ENCODE measurements at regions not wholly inside any gene's neighbourhood (a gene's known extent, or its start where the extent isn't known, plus 50 kb on each side); places are given as distances from the start of the nearest gene placed in this dataset.

DNA sequence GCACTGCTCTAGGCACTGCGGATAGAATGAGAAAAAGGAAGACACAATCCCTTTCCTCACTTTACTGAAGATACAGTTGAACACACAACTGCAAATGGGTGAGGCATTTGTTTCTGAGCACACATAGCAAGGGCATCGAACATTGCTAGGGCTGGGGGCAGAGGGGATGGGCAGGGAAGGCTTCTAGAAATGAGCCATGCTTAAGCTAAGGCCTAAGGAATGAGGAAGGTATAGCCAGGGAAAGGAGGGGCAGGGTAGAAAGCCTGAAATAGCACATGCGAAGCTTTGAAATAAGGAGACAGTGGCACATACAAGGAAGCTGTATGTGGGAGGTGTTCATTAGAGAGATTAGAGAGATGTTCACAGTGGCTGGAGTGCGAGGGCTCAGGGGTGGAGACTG, 92.7 kb downstream of the KIF4B start:
- TF ChIP-seq, protein P1, sequence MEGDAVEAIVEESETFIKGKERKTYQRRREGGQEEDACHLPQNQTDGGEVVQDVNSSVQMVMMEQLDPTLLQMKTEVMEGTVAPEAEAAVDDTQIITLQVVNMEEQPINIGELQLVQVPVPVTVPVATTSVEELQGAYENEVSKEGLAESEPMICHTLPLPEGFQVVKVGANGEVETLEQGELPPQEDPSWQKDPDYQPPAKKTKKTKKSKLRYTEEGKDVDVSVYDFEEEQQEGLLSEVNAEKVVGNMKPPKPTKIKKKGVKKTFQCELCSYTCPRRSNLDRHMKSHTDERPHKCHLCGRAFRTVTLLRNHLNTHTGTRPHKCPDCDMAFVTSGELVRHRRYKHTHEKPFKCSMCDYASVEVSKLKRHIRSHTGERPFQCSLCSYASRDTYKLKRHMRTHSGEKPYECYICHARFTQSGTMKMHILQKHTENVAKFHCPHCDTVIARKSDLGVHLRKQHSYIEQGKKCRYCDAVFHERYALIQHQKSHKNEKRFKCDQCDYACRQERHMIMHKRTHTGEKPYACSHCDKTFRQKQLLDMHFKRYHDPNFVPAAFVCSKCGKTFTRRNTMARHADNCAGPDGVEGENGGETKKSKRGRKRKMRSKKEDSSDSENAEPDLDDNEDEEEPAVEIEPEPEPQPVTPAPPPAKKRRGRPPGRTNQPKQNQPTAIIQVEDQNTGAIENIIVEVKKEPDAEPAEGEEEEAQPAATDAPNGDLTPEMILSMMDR (conservative IDR thresholded peaks at IDR 0.05) = no peak
- no peak for TF ChIP-seq EZH2 (IDR thresholded peaks at IDR 0.05; ENCODE audit: low read depth)

All from PC-9 (cell line).